Parathyroid adenoma (tissue), 2 donors: ENCODE measurements at regions not wholly inside any gene's neighbourhood (a gene's known extent, or its start where the extent isn't known, plus 50 kb on each side); places are given as distances from the start of the nearest gene placed in this dataset.

Source experiments
- H2AFZ ChIP-seq: fragments of 300-600 bp; sonication (generic); one replicate; pipeline ENCODE4 v1.7.0; 2017; ENCODE audit warnings: antibody characterized with exemption, mild to moderate bottlenecking
- H3K27ac ChIP-seq: fragments of 300-600 bp; sonication (generic); one replicate; pipeline ENCODE4 v1.7.0; 2017
- H3K27me3 ChIP-seq: fragments of 300-600 bp; sonication (generic); one replicate; pipeline ENCODE4 v1.7.0; 2017; ENCODE audit warnings: low read length; ENCODE audit not compliant: control insufficient read depth, insufficient read depth
- H3K36me3 ChIP-seq: fragments of 300-600 bp; sonication (generic); one replicate; pipeline ENCODE4 v1.7.0; 2017; ENCODE audit warnings: low read length; ENCODE audit not compliant: control insufficient read depth, insufficient read depth
- H3K4me1 ChIP-seq: fragments of 300-600 bp; sonication (generic); one replicate; pipeline ENCODE4 v1.7.0; 2017; ENCODE audit warnings: control low read depth
- H3K4me2 ChIP-seq: fragments of 300-600 bp; sonication (generic); one replicate; pipeline ENCODE4 v1.7.0; 2017; ENCODE audit warnings: low read length
- H3K4me3 ChIP-seq: fragments of 300-600 bp; sonication (generic); one replicate; pipeline ENCODE4 v1.7.0; 2017; ENCODE audit warnings: low read depth, low read length
- H3K79me2 ChIP-seq: fragments of 300-600 bp; sonication (generic); one replicate; pipeline ENCODE4 v1.7.0; 2017; ENCODE audit warnings: control low read depth
- H3K9ac ChIP-seq: fragments of 300-600 bp; sonication (generic); one replicate; pipeline ENCODE4 v1.7.0; 2017; ENCODE audit warnings: mild to moderate bottlenecking
- H3K9me3 ChIP-seq: fragments of 300-600 bp; sonication (generic); one replicate; pipeline ENCODE4 v1.7.0; 2017; ENCODE audit warnings: low read length; ENCODE audit not compliant: control insufficient read depth
- TF ChIP-seq, protein P1 (sequence below): fragments of 300-600 bp; sonication (generic); IDR thresholded peaks from one replicate; pipeline ENCODE4 v1.7.0; 2017; ENCODE audit warnings: antibody characterized with exemption, mild to moderate bottlenecking
- donor health status: primary hyperparathyroidism.

DNA sequence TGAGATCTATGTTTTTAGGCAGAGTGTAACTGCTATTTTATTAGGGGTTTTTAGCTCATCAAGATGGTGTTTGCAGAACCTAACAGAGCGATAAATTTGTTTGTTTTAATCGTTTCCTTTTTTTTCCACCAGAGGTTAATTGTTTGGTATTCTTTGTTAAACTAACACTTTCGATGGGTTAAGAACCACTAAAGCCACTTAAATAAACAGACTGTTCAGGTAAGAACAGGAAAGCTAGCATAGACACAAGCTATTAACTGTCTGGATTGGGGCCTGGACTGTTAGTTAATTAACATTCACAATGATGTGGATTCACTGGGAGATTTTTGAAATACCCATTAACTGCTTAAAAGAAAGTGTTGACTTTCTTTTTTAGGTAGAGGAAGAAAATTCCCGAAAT lies 209.0 kb upstream of the COPS8 start:
- Histone ChIP-seq H3K4me3 (no peak overlapping the region), H3K4me1 (no peaks in the 10 kb centered on the region), H3K4me2 (no peak overlapping the region), H3K27ac (no peak overlapping the region), H3K79me2 (no peaks in the 10 kb centered on the region), H2AFZ (no peak overlapping the region), H3K9ac (no peak overlapping the region), H3K9me3 (no peaks in the 10 kb centered on the region), H3K36me3 (no peaks in the 10 kb centered on the region), H3K27me3 (no peaks in the 10 kb centered on the region)
- TF ChIP-seq, protein P1, sequence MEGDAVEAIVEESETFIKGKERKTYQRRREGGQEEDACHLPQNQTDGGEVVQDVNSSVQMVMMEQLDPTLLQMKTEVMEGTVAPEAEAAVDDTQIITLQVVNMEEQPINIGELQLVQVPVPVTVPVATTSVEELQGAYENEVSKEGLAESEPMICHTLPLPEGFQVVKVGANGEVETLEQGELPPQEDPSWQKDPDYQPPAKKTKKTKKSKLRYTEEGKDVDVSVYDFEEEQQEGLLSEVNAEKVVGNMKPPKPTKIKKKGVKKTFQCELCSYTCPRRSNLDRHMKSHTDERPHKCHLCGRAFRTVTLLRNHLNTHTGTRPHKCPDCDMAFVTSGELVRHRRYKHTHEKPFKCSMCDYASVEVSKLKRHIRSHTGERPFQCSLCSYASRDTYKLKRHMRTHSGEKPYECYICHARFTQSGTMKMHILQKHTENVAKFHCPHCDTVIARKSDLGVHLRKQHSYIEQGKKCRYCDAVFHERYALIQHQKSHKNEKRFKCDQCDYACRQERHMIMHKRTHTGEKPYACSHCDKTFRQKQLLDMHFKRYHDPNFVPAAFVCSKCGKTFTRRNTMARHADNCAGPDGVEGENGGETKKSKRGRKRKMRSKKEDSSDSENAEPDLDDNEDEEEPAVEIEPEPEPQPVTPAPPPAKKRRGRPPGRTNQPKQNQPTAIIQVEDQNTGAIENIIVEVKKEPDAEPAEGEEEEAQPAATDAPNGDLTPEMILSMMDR, result no peak

DNA sequence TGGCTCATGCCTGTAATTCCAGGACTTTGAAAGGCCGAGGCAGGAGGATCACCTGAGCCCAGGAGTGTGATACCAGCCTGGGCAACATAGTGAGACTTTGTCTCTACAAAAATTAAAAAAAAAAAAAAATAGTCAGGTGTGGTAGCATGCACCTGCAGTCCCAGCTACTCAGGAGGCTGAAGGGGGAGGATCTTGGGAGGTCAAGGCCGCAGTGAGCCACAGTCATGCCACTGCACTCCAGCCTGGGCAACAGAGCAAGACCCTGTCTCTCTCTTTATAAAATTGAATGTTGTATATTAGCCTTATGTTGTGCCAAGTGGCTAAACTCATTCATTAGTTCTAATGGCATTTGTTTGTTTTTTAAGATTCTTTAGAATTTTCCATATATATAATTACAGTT lies 207.7 kb upstream of the COPS8 start:
- Histone ChIP-seq H3K4me1 (no peaks in the 10 kb centered on the region), H3K4me2 (no peak overlapping the region), H3K36me3 (no peaks in the 10 kb centered on the region), H3K9me3 (no peaks in the 10 kb centered on the region), H3K4me3 (no peak overlapping the region), H3K79me2 (no peaks in the 10 kb centered on the region), H2AFZ (no peak overlapping the region), H3K27me3 (no peaks in the 10 kb centered on the region), H3K9ac (no peak overlapping the region), H3K27ac (no peak overlapping the region)
- TF ChIP-seq, protein P1, result no peak

DNA sequence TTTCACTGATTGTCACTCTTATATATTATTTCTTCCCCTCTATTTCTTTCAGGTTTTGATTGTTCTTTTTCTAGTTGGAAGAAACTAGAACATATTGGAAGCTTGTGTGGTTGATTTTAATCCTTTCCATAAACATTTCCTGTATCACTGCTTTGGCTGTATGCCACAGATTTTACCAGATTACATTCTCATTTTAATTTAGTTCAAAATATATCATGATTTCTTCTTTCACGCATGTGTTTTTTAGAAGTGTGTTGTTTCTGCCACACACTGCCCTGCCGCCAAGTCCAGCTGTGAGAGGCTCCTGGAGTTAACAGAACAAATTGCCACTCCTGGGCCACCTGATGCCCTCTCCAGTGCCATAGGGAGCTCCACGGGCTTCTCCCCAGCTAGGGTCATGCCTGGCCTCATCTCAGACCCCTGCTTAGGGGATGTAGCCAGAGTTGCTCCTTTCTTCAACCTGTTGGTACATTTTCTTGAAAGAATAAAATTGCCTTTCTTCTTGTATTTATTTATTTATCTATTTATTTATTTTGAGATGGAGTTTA lies 206.2 kb upstream of the COPS8 start:
- Histone ChIP-seq H2AFZ (no peak overlapping the region), H3K79me2 (no peaks in the 10 kb centered on the region), H3K27ac (no peak overlapping the region), H3K4me2 (no peak overlapping the region), H3K4me1 (no peaks in the 10 kb centered on the region), H3K9me3 (no peaks in the 10 kb centered on the region), H3K27me3 (no peaks in the 10 kb centered on the region), H3K4me3 (no peak overlapping the region), H3K36me3 (no peaks in the 10 kb centered on the region), H3K9ac (no peak overlapping the region)
- TF ChIP-seq, protein P1, result no peak

DNA sequence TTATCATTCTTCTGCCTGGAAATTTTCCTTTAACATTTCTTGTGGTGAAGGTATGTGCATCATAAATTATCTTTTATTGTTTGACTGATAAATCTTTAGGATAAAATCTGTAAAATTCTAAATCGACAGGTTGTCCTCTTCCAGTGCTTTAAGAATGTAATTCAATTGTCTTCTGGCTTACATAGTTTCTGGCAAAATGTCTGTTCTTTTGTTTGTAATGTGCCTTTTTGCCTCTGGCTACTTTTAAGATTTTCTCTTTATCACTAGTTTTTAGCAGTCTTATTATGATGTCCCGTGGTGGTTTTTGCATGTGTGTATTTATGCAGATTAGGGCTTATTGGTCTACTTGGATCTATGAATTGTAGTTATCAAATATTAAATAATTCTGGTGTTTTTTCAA lies 203.6 kb upstream of the COPS8 start:
- no peak overlapping the region for H3K9ac ChIP-seq
- no peak overlapping the region for H3K4me2 ChIP-seq
- H3K9me3 ChIP-seq, result no peaks in the 10 kb centered on the region
- H3K27ac ChIP-seq, result no peak overlapping the region
- H3K79me2 ChIP-seq, result no peaks in the 10 kb centered on the region
- no peaks in the 10 kb centered on the region for H3K4me1 ChIP-seq
- no peak overlapping the region for H3K4me3 ChIP-seq
- H3K36me3 ChIP-seq, result no peaks in the 10 kb centered on the region
- H2AFZ ChIP-seq, result no peak overlapping the region
- H3K27me3 ChIP-seq, result no peaks in the 10 kb centered on the region
- TF ChIP-seq, protein P1, result no peak

DNA sequence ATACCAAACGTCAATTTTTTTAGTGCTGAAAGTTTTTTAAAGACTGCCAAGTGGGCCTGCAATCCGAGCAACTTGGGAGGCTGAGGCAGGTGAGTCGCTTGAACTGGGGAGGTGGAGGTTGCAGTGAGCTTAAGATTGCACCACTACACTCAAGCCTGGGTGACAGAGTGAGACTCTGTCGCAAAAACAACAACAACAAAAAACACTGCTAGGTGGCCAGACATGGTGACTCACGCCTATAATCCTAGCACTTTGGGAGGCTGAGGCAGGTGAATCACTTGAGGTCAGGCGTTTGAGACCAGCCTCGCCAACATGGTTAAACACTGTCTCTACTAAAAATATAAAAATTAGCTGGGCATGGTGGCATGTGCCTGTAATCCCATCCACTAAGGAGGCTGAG lies 202.8 kb upstream of the COPS8 start:
- H3K27ac ChIP-seq, result no peak overlapping the region

More for the DNA sequence above, 202.8 kb upstream of the COPS8 start:
- H3K4me2 ChIP-seq, result no peak overlapping the region
- no peaks in the 10 kb centered on the region for H3K27me3 ChIP-seq
- H3K9ac ChIP-seq, result no peak overlapping the region
- H3K79me2 ChIP-seq, result no peaks in the 10 kb centered on the region
- H2AFZ ChIP-seq, result no peak overlapping the region
- TF ChIP-seq, protein P1, result no peak
- H3K4me1 ChIP-seq, result no peaks in the 10 kb centered on the region
- H3K4me3 ChIP-seq, result no peak overlapping the region
- H3K36me3 ChIP-seq, result no peaks in the 10 kb centered on the region
- no peaks in the 10 kb centered on the region for H3K9me3 ChIP-seq
